T-cell (primary cell): ENCODE measurements at regions not wholly inside any gene's neighbourhood (a gene's known extent, or its start where the extent isn't known, plus 50 kb on each side); places are given as distances from the start of the nearest gene placed in this dataset.

Source experiments
- ATAC-seq, 4 experiments: fragments of 200-7000 bp in 3 of 4; fragments of 150-1000 bp in 1 of 4; cut with Tn5 transposase; replicated peaks in 1 of 4; 1 replicate in 3 of 4; 2 replicates in 1 of 4; pipeline ENCODE4 v1.10.0; 2021; ENCODE audit warnings: moderate library complexity in 3 of 4, mild to moderate bottlenecking in 2 of 4, moderate number of reproducible peaks in 1 of 4
- CTCF ChIA-PET, 2 donors: fragments of 300-600 bp; sonication (Branson Sonifier 250); formaldehyde crosslinking; loops; one replicate each; lab custom pipeline; 2022; ENCODE audit warnings: antibody characterized with exemption in 2 of 2; lab: Charles Lee
- POLR2A ChIA-PET, 2 donors: fragments of 300-600 bp; sonication (Branson Sonifier 250); formaldehyde crosslinking; loops; one replicate each; lab custom pipeline; 2022; ENCODE audit warnings: antibody characterized with exemption in 2 of 2; lab: Charles Lee
- DNase-seq, 35 experiments: peaks; one replicate each; pipeline versions ENCODE4 v3.0.0 to v3.0.0-alpha.2; 2013 to 2023
- H3K27ac ChIP-seq: one replicate; pipeline ENCODE4 v1.5.1; 2013; ENCODE audit warnings: low read length
- H3K27me3 ChIP-seq, 2 experiments: replicated peaks in 1 of 2; 1 replicate in 1 of 2; 2 replicates in 1 of 2; pipeline versions ENCODE4 v1.6.1 to v1.7.0; 2013; ENCODE audit warnings: low read length in 1 of 2, mixed read lengths in 1 of 2; ENCODE audit not compliant: control insufficient read depth in 2 of 2, insufficient read depth in 2 of 2; ENCODE audit errors: extremely low read depth in 1 of 2
- H3K36me3 ChIP-seq, 2 donors: 1 replicate in 1 of 2; 2 replicates in 1 of 2; pipeline versions ENCODE4 v1.6.1 to v1.7.0; 2013; ENCODE audit warnings: low read length in 1 of 2; ENCODE audit not compliant: control insufficient read depth in 2 of 2, insufficient read depth in 1 of 2; ENCODE audit errors: extremely low read depth in 1 of 2
- H3K4me1 ChIP-seq, 2 experiments: 1 replicate in 1 of 2; 2 replicates in 1 of 2; pipeline versions ENCODE4 v1.6.1 to v1.7.0; 2013; ENCODE audit warnings: low read length in 2 of 2, mixed read lengths in 1 of 2; ENCODE audit not compliant: insufficient read depth in 2 of 2, control insufficient read depth in 1 of 2; ENCODE audit errors: extremely low read depth in 1 of 2
- H3K4me3 ChIP-seq, 2 donors: 1 replicate in 1 of 2; 2 replicates in 1 of 2; pipeline versions ENCODE4 v1.5.1 to v1.7.0; 2013; ENCODE audit warnings: mild to moderate bottlenecking in 2 of 2, low read length in 1 of 2, moderate library complexity in 1 of 2; ENCODE audit not compliant: control insufficient read depth in 1 of 2; ENCODE audit errors: extremely low read depth in 1 of 2
- H3K9me3 ChIP-seq: 2 replicates; pipeline ENCODE4 v1.7.0; 2013
- H3K27ac Mint-ChIP-seq, 2 donors: one replicate each; pipeline ENCODE4 v1.8.0; 2020 to 2021; ENCODE audit warnings: mild to moderate bottlenecking in 2 of 2, mixed read lengths in 2 of 2
- H3K27me3 Mint-ChIP-seq, 2 donors: one replicate each; pipeline ENCODE4 v1.8.0; 2021 to 2022; ENCODE audit warnings: mixed read lengths in 2 of 2
- H3K36me3 Mint-ChIP-seq: one replicate; pipeline ENCODE4 v1.8.0; 2021; ENCODE audit warnings: mixed read lengths
- H3K4me1 Mint-ChIP-seq, 3 donors: one replicate each; pipeline ENCODE4 v1.8.0; 2020 to 2022; ENCODE audit warnings: mixed read lengths in 3 of 3, mild to moderate bottlenecking in 1 of 3
- H3K4me3 Mint-ChIP-seq, 3 donors: one replicate each; pipeline ENCODE4 v1.8.0; 2020 to 2022; ENCODE audit warnings: mild to moderate bottlenecking in 3 of 3, mixed read lengths in 3 of 3, moderate library complexity in 3 of 3
- H3K9me3 Mint-ChIP-seq, 3 donors: one replicate each; pipeline ENCODE4 v1.8.0; 2020 to 2022; ENCODE audit warnings: mixed read lengths in 3 of 3
- WGBS: methylation state at CpG from one replicate; pipeline ENCODE4 v1.1.5; 2013; ENCODE audit warnings: missing lambda C conversion rate; ENCODE audit not compliant: insufficient coverage; 5-methylcytosine and 5-hydroxymethylcytosine counted together

GRCh38 chr10:26386781-26387180 lies 51.4 kb upstream of the APBB1IP start:
- ChIA-PET CTCF (no interaction called here), POLR2A (no interaction called here)
- Mint-ChIP-seq H3K27me3 (peaks cover 3 to 7% of the 10 kb centered on the region in 2 donors), H3K9me3 (peaks cover 3 to 8% (median 5%) of the 10 kb centered on the region in 3 donors), H3K36me3 (peaks cover 3% of the 10 kb centered on the region), H3K27ac (no peak overlapping the region), H3K4me3 (no peak overlapping the region), H3K4me1 (peaks cover 0 to 5% (median 4%) of the 10 kb centered on the region in 3 donors)
- WGBS: 100% methylated on average over 2 of the region's 4 CpGs
- DNase-seq (no peak), ATAC-seq (no peak)
- Histone ChIP-seq H3K4me3 (no peak overlapping the region), H3K36me3 (no peaks in the 10 kb centered on the region), H3K27ac (no peak overlapping the region), H3K27me3 (peaks cover 0 to 7% of the 10 kb centered on the region in 2 experiments), H3K4me1 (peaks cover 0 to 4% of the 10 kb centered on the region in 2 experiments), H3K9me3 (no peaks in the 10 kb centered on the region)
